MM.1S (cell line): ENCODE measurements at regions not wholly inside any gene's neighbourhood (a gene's known extent, or its start where the extent isn't known, plus 50 kb on each side); places are given as distances from the start of the nearest gene placed in this dataset.

Source experiments
- EZH2 ChIP-seq: fragments of 300-600 bp; sonication (generic); optimal IDR thresholded peaks from 2 replicates; pipeline ENCODE3; 2017; ENCODE audit warnings: low read depth, mild to moderate bottlenecking, antibody characterized with exemption, low read length, mixed read lengths
- TF ChIP-seq, protein P1 (sequence below): fragments of 300-600 bp; sonication (generic); IDR thresholded peaks from 2 replicates; pipeline ENCODE4 v1.5.1; 2016; ENCODE audit warnings: antibody characterized with exemption, low read length, mixed read lengths

DNA sequence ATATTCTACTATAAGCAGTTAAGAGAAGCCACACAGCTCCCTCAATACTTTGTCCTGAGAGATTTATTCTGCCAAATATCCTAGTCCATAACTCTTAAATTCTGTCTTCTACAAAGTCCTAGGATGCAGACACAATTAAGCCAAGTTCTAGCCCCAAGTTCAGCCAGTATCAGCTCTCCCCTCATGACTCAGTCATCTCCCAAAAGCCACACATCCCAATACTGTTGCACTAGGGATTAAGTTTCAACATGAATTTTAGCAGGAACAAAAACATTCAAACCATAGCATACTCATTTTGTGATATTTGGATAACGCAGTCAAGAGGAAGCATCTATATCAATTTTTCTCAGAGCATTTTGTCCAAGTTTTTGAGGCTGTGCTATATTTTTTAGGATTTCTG is 277.4 kb downstream of the FZD1 start:
- TF ChIP-seq, protein P1, sequence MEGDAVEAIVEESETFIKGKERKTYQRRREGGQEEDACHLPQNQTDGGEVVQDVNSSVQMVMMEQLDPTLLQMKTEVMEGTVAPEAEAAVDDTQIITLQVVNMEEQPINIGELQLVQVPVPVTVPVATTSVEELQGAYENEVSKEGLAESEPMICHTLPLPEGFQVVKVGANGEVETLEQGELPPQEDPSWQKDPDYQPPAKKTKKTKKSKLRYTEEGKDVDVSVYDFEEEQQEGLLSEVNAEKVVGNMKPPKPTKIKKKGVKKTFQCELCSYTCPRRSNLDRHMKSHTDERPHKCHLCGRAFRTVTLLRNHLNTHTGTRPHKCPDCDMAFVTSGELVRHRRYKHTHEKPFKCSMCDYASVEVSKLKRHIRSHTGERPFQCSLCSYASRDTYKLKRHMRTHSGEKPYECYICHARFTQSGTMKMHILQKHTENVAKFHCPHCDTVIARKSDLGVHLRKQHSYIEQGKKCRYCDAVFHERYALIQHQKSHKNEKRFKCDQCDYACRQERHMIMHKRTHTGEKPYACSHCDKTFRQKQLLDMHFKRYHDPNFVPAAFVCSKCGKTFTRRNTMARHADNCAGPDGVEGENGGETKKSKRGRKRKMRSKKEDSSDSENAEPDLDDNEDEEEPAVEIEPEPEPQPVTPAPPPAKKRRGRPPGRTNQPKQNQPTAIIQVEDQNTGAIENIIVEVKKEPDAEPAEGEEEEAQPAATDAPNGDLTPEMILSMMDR, result no peak
- no peak for TF ChIP-seq EZH2
